Coronary artery (tissue), 2 donors: ENCODE measurements at regions not wholly inside any gene's neighbourhood (a gene's known extent, or its start where the extent isn't known, plus 50 kb on each side); places are given as distances from the start of the nearest gene placed in this dataset.
"Not testable (repeated sequence)": the region's sequence is repeated elsewhere in the genome, so short reads cannot be mapped to it uniquely, and the experiment has no call there.

Experiments
- DNase-seq: peaks from one replicate; pipeline ENCODE4 v3.0.0-alpha.2; 2017; ENCODE audit warnings: low spot score
- H3K27ac ChIP-seq, 2 donors: fragments of 200-600 bp; sonication (generic); one replicate each; pipeline ENCODE4 v1.5.1; 2016 to 2019
- H3K4me3 ChIP-seq: fragments of 200-600 bp; sonication (generic); 2 replicates; pipeline ENCODE4 v1.5.1; 2016; ENCODE audit warnings: mild to moderate bottlenecking, moderate library complexity
- TF ChIP-seq, protein P1 (sequence below): fragments of 200-600 bp; sonication (generic); IDR thresholded peaks from one replicate; pipeline ENCODE4 v1.5.1; 2019; ENCODE audit warnings: antibody characterized with exemption

DNA sequence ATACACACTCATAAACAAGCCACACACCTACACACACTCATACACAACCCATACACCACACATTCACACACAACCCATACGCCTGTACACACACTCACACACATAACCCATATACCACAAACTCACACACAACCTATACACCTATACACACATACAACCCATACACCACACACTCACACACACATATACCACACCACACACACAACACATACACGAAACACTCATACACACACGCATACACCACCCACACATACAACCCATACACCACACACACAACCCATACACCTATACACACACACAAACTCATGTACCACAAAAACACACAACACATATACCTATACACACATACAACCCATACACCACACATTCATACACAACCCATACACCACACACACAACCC, 164.3 kb downstream of the TMEM121 start:
- Histone ChIP-seq H3K4me3 (no peak overlapping the region), H3K27ac (no peak overlapping the region)
- DNase-seq: no peak
- TF ChIP-seq, protein P1, sequence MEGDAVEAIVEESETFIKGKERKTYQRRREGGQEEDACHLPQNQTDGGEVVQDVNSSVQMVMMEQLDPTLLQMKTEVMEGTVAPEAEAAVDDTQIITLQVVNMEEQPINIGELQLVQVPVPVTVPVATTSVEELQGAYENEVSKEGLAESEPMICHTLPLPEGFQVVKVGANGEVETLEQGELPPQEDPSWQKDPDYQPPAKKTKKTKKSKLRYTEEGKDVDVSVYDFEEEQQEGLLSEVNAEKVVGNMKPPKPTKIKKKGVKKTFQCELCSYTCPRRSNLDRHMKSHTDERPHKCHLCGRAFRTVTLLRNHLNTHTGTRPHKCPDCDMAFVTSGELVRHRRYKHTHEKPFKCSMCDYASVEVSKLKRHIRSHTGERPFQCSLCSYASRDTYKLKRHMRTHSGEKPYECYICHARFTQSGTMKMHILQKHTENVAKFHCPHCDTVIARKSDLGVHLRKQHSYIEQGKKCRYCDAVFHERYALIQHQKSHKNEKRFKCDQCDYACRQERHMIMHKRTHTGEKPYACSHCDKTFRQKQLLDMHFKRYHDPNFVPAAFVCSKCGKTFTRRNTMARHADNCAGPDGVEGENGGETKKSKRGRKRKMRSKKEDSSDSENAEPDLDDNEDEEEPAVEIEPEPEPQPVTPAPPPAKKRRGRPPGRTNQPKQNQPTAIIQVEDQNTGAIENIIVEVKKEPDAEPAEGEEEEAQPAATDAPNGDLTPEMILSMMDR: no peak

DNA sequence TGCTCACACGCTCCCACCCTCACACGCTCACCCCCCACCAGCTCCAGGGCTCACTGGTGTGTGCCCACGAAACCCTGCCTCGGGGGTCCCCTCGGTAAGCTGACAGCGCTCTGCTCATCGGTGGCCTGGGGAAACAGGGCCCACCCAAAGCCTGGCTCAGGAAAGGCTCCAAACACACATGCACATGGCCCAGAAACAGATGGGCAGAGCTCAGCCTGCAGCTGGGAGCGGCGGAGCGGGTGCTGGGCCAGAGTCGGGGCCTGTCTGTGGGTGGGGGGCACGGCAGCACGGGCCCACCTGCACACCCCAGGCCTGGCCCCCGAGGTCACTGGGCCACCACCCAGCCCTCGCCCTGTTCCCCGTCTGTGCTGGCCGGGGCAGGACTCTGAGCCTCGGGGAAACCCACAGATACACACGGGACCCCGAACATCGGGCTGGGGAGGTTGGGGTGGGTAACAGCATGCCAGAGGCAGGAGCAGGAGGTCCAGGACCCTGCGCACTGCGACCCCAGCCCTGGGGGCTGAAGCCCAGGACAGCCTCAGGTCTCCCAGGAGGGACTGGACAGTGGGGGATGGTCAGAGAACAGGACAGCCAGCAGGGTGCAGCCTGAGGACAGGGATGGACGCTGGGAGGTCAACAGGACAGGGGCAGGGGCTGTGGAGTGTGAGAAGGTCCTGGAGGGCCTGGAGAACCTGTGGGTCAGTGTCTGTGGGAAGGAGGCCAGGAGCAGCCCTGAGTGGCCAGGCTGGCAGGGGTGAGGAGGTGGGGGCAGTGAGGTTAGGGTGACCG, 165.1 kb downstream of the TMEM121 start:
- DNase-seq, H3K4me3 ChIP-seq, H3K27ac ChIP-seq: not testable (repeated sequence)

DNA sequence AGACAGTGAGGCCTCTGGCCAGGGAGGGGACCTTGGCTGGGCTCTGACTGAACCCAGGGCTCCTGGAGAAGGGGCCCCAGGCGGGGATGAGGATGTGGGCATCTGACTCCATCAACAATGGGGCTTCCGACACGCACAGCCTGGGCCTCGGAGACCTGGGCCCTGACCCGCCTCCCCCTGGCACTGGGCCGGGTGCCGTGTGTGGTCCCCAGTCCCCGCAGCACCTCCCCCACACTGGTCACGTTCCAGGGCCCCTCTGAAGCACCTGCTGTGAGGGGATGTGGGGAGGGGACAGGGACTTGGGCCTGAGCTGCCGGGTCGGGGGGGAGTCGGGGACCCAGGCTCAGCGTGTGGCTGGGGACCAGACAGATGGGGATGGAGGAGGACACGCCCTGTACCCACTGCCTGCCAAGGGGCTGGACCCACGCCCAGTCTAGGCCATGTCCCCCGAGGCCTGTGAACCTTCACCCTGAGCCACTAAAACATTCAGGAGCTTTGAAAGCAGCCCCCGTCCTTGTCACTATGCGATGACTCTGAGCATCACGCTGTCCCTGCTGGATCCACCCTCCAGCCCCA, 165.8 kb downstream of the TMEM121 start:
- not testable (repeated sequence) for H3K4me3 ChIP-seq, DNase-seq, H3K27ac ChIP-seq

DNA sequence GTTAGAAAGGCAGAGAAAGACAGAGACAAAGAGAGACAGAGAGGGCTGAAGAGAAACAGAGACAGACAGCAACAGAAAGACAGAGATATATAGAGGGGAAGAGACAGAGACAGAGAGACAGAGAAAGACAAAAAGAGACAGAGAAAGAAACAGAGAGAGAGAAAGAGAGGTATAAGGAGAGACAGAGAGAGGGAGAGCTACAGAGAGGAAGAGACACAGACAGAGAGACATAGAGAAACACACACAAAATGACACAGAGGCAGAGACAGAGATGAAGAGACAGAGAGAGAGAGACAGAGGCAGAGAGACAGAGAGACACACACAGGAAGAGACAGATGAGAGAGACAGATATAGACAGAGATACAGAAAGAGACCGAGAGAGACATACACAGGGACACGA, 168.6 kb downstream of the TMEM121 start:
- TF ChIP-seq, protein P1: no peak
- DNase-seq: no peak
- no peak overlapping the region for H3K27ac ChIP-seq
- H3K4me3 ChIP-seq: no peak overlapping the region

DNA sequence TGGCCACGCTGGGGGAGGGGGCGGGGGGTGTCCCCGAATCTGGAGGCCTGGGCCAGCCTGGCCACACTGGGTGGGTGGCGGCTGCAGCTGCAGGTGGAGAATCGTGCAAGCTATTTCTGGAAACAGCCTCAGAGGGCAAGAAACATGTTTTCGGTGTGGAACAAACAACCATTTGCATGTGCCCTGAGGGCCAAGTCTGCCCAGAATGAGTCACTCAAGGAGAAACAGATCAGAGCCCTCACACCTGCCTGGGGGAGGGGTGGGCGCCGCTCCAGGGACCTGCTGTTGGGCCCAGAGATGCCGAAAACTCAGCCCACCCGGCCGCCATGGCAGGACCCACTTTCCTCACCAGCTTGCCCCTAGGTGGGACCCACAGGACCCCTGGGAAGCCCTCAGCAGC, 170.0 kb downstream of the TMEM121 start:
- H3K27ac ChIP-seq, DNase-seq, H3K4me3 ChIP-seq: not testable (repeated sequence)

DNA sequence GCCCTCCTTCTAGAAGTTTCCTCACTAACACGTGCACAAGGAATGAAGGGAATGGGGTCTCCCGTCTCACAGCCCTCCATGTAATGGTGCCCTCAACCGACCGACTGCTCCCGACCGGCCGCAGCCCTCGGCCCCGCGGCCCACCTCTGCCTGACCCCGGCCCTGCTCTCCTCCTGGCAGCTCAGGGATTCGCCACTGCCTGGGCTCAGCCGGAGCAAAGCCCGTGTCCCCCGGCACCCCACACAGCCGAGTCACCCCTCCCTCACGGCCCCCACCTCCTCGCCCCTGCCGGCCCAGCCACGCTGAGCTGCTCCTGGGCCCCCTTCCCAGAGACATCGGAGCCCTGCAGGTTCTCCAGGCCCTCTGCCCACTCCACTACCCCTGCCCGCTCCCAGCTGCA, 171.0 kb downstream of the TMEM121 start:
- H3K4me3 ChIP-seq, H3K27ac ChIP-seq, DNase-seq: not testable (repeated sequence)

DNA sequence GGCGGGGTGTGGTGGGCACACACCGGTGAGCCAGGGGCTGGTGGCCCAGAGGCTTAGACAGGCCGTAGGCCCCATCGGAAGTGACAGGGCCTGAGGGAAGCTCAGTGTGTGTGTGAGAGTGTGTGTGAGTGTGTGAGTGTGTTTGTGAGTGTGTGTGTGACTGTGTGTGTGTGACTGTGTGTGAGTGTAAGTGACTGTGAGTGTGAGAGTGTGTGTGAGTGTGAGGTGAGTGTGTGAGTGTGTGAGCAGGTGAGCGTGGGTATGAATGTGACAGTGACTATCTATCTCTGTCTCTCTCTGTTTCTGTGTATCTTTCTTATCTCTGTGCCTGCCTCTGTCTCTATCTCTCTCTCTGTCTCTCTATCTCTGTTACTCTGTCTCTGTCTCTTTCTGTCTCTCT, 171.6 kb downstream of the TMEM121 start:
- not testable (repeated sequence) for H3K27ac ChIP-seq, H3K4me3 ChIP-seq, DNase-seq

DNA sequence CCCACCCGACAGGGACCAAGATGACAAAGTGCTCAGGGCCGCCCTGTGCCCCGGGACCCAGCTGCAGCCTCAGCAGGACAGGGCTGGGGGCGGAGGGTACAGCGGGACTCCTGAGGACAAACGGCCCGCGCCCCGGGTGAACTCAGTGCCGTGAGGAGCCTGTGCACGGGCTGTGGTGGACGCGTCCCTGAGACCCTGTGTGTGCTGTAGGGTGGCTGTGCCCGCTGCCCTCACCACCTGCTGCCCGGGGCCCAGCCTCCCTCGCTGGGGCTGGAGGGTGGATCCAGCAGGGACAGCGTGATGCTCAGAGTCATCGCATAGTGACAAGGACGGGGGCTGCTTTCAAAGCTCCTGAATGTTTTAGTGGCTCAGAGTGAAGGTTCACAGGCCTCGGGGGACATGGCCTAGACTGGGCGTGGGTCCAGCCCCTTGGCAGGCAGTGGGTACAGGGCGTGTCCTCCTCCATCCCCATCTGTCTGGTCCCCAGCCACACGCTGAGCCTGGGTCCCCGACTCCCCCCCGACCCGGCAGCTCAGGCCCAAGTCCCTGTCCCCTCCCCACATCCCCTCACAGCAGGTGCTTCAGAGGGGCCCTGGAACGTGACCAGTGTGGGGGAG, 172.7 kb downstream of the TMEM121 start:
- not testable (repeated sequence) for DNase-seq, H3K4me3 ChIP-seq, H3K27ac ChIP-seq

DNA sequence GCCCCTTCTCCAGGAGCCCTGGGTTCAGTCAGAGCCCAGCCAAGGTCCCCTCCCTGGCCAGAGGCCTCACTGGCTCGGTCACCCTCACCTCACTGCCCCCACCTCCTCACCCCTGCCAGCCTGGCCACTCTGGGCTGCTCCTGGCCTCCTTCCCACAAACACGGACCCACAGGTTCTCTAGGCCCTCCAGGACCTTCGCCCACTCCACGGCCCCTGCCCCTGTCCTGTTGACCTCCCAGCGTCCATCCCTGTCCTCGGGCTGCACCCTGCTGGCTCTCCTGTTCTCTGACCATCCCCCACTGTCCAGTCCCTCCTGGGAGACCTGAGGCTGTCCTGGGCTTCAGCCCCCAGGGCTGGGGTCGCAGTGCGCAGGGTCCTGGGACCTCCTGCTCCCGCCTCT, 173.3 kb downstream of the TMEM121 start:
- DNase-seq, H3K27ac ChIP-seq, H3K4me3 ChIP-seq: not testable (repeated sequence)

DNA sequence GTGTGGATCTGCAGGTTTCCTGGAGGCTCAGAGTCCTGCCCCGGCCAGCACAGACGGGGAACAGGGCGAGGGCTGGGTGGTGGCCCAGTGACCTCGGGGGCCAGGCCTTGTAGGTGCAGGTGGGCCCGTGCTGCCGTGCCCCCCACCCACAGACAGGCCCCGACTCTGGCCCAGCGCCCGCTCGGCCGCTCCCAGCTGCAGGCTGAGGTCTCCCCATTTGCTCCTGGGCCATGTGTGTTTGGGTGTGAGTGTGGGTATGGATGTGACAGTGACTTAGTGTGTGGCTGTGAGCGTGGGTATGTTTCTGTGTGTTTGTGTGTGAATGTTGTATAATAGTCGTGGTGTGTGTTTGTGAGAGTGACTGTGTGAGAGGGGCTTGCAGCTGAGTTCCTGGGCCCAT, 173.8 kb downstream of the TMEM121 start:
- not testable (repeated sequence) for H3K27ac ChIP-seq, DNase-seq, H3K4me3 ChIP-seq

DNA sequence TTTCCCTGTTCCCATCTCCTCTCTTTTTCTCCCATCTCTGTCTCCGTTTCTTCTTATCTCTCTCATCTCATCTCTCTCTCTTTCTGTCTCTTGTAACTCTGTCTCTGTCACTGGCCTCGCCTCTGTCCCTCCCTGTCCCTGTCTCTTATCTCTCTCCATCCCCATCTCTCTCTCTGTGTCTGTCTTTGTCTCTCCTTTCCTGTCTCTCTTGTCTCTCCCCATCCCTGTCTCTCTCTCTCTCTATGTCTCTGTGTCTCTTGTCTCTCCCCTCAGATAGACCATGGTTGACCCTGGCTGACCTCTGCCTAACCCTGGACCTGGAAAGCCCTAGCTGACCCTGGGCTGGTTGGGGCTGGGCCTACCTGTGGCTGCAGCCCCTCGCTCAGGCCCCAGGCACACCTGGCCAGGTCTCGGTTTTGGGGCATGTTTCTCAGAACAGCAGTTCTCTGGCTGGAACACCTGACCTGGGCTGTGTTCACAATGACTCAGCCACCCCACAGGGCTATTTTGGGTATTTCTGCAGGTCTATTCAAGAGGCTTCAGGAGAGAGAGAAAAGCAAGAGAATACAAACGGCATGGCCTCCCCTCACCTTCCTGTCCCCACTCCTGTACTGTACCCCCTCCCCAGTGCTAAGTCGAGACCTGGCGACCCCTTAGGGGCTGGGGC, 174.4 kb downstream of the TMEM121 start:
- no peak overlapping the region for H3K27ac ChIP-seq
- no peak for DNase-seq
- TF ChIP-seq, protein P1: no peak
- no peak overlapping the region for H3K4me3 ChIP-seq
